HG03060 (cell line): ENCODE measurements at regions not wholly inside any gene's neighbourhood (a gene's known extent, or its start where the extent isn't known, plus 50 kb on each side); places are given as distances from the start of the nearest gene placed in this dataset.

Experiments
- ATAC-seq: cut with Tn5 transposase; IDR thresholded peaks from one replicate; pipeline ENCODE4 v1.9.1; 2021; ENCODE audit warnings: low read depth, moderate number of reproducible peaks; ENCODE audit not compliant: unreplicated experiment

DNA sequence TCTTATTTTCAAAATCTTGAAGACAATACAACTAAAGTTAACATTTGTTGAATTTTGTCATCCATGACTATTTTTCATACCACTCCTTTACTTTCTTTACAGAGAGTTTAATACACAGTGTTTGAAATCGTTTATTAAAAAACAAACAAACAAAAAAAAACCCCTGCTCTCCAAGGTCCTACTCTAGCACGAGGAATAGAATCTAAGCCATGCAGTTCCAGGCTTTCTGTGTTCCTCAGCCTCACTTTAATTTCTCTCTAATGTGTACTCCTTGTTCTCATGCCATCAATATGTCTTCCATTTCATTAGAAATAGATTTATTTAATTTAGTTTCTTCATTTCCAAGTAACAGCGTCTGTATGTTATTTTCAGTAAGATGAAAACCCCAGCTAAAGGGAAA, 381.2 kb upstream of the MC4R start:
- no peak for ATAC-seq

DNA sequence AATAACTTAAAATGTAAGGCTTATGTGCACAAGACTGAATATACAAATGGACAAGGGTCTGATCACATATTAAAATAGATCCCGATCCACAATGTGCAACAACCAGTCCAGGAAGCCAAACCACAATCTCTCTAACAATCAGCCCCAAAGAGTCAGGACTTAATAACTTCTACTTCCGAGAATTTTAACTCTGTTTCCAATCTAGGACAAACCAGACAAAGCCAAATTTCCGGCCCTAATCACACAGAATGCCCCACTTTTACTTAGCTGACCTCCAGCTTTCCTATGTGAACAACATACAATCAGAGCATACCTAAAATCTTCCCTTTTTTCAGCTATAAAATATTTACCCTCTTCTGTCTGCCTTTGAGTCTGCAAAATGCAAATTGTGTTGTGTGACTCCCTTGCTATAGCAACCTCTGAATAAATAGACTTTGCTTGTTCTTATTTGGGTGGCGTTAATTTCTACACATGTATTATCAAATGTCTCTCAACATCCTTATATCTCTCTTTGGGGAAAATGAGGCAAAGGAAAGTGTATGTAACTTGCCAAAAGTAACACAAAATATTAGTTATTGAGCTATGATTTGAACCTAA, 381.9 kb upstream of the MC4R start:
- ATAC-seq = no peak

DNA sequence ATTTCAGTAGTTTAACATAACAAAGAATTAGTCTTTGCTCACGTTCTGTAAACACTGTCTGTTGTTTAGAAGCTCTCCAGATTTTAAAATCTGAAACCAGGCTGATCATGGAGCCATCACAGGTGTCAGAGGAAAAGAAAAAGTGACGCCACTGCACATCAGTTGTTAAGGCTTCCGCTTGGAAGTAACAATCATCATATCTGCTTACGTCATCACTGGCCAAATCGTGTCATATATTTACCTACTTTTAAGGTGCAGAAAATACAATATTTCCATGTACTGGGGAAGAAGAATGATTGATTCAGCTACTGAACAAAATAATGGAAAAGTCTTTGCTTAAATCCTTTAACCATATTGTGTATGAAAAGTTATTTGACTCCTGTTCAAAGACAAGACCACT, 382.6 kb upstream of the MC4R start:
- no peak for ATAC-seq

DNA sequence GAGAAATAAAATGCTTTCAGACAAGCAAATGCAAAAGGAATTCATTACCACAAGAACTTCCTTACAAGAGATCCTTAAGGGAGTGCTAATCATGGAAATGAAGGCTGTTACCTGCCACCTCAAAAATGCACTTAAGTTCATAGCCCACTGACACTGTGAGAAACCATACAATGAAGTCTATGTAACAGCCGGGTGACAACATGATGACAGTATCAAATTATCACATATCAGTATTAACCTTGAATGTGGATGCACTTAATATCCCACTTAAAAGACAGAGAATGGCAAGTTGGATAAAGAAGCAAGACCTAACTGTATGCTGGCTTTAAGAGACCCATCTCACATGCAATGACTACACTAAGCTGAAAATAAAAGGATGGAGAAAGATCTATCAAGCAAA, 403.4 kb upstream of the MC4R start:
- no peak for ATAC-seq

DNA sequence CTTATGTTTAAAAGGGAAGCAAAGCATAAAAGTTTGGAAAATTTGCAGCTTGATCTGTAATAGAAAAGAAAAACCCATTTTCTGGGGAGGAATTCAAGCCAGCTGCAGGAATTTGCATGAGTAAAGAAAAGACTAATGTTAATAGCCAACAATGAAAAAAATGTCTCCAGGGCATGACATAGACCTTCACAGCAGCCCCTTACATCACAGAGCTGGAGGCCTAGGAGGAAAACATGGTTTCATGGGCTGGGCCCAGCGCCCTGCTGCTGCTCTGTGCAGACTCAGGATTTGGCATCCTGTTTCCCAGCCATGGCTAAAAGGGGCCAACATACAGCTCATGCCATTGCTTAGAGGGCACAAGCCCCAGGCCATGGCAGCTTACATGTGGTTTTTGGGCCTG, 411.6 kb upstream of the MC4R start:
- no peak for ATAC-seq

DNA sequence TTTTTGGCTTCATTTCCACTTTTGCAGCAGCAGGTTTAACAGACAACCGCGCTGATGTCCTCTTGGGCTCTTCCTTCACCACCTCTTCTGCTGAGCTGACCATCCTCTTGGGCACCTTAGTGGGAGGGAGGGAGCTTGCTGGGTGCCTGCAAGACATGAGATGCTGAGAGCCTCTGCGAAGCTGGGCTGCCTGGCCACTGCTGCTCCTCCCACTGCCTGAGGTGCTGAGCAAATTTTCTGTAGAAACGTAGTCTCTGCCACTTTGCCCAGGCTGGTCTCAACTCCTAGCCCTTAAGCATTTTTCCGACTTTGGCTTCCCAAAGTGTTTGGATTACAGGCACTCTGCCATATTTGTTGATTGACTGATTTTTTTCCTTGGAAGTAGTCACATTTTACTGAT, 422.2 kb upstream of the MC4R start:
- ATAC-seq = no peak

DNA sequence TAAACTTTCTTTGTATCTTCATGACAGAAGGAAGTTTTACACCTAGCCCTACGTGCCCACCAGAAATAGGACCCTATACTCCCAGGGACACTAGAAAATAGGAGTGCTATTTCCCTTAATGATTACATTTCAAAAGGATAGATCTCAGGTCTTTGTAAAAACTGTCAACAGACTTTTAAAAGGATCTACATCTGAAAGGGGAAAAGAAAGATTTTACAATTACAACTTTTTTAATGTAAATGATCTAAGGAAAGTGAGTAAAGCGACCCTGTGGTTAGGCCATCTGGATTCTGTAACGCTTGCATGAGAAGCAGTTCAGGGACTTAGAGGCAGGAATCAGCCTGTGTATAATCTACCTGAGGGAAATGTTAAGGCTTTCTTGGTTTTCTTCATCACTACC, 431.8 kb upstream of the MC4R start:
- no peak for ATAC-seq

DNA sequence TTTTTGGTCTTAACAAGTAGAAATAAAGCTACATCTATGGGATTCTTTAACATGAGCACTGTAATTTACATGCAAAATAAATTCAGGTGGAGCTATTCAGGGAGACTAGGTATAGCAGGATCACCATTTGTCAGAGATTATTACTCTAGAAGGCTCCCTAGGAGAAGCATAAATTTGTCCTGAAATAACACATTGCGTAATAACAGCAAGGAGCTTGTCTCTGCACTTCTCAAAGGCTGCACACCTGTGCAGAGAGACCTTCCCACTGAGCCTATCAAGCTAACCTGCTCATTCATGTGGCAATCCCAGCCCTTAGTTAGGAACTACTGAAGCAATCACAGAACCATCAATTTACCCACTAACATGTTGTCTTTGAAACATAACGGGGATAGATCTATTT, 437.4 kb upstream of the MC4R start:
- no peak for ATAC-seq

DNA sequence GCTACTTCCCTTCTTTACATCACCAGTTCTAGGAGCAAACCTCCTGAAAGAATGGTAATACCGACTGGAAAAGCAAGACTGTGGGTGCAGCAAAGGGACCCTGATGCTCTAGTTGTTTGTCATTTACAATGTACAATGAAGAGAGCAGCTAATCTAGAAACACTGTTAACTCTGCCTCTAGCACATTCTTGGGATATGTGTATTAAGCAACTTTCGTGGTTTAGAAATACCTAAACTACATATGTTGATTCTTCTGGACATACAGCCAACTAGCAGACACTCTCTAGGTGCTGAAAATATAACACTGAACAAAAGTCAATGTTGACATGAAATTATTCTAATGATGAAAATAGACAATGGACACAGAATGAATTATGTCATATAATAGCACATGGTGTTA, 440.3 kb upstream of the MC4R start:
- no peak for ATAC-seq

DNA sequence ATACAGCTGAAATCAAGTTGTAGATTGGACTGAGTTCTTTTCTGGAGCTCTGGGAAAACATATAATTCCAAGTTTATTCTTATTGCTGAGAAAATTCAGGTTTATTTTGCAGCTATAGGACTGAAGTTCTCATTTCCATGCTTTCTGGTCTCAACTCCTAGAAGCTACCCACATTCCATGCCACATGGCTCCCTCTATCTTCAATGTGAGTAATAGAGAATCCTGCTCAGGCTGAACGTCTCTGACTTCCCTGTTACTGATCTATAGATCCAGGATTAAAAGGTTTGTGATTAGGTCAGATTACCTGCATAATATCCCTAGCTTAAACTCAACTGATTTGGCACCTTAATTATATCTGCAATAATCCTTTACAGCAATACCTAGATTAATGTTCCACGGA, 453.8 kb upstream of the MC4R start:
- ATAC-seq = no peak

DNA sequence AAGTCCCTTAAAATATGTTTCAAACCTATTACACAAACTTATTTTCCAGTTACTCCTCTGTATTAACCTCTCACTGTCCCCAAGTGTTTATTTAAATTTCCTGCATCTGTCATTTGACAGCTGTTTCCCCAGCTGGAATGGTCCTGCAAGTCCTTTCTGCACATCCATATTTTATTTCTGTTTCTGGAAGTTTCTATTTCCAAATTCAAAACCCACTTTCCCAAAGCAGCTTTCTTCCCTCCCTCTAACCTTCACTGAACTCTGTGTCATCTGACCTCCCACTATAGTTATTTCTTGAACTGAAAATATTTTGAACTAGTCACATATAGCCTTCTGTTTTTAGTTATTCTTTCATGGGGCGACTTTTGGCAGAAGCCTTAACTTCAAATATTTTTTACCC, 459.4 kb upstream of the MC4R start:
- no peak for ATAC-seq

DNA sequence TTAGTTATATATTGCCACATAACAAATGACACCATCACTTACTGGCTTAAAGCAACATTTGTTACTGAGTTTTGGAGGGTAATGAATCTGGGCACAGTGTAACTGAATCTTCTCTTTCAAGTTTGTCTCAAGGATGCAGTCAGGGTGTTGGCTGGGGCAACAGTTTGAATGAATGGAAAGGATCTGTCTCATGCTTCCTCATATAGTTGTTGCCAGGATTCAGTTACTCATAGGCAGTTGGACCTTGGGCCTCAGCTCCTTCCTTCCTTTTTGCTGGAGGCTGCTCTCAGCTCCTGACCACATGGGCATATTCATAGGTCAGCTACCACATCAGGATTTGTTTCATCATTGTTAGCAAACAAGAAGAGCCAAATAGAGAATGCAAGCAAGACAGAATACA, 466.1 kb upstream of the MC4R start:
- no peak for ATAC-seq

DNA sequence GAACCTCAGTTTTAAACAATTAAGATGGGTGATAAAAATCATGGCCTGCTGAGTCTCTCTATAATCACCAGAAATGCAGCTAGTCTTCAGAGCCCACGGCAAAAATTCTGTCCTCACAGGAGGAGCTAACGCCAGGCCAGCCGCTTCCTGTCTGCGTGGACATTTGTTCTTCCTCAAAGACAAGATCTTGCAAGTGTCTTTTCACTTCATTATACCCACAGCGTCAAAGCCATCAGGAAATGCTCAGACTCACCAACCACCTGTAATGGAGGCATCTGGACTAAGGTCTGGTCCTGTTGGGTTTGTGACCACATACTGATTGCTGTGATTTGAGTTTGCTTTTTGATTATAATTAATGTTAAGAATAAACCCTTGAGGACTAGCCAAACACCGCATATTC, 473.8 kb upstream of the MC4R start:
- no peak for ATAC-seq

DNA sequence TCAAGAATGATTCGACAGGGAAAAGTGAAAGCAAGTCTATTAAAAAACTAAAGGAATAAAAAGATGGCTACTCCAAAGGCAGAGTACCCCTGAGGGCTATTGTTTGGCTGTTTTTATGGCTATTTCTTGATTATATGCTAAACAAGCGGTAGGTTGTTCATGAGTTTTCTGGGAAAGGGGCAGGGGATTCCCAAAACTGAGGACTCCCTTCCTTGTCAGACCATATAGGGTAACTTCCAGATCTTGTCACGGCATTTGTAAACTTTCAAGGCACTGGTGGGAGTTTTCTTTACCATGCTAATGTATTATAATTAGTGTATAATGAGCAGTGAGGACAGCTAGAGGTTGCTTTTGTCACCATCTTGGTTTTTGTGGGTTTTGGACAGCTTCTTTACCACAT, 474.9 kb upstream of the MC4R start:
- no peak for ATAC-seq

DNA sequence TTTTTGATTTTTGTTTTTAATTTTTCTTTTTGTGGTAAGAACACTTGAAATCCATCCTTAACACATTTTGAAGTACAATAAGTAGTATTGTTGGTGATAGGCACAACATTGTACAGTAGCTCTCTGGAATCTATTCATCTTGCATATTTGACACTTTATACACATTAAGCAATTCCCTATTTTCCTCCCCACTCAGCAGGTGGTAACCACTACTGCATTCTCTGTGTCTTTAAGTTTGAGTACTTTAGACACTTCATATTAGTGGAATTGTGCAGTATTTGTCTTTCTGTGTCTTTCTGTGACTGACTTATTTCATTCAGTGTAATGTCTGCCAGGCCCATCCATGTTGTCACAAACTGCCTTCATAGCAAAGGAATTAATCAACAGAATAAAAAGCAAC, 471.7 kb upstream of the CDH20 start:
- no peak for ATAC-seq

DNA sequence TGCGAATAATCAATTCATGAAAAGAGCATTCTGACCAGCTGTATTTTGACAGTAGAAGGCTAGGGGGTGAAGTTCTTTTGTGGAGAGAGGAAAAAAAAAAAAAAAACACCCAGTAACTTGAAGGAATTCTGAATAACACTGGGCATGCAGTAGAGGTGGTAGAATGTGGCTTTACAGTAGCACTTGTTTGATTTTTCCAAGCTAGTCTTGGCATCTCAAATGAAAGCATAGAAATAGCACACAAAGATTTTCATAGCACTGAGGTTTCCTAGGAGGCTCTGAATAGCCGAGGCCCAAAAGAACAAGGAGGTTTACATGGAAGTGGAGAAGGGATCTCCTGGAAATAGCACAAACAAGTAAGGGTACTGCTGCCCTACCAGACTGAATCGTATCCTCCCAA, 470.2 kb upstream of the CDH20 start:
- ATAC-seq = no peak

DNA sequence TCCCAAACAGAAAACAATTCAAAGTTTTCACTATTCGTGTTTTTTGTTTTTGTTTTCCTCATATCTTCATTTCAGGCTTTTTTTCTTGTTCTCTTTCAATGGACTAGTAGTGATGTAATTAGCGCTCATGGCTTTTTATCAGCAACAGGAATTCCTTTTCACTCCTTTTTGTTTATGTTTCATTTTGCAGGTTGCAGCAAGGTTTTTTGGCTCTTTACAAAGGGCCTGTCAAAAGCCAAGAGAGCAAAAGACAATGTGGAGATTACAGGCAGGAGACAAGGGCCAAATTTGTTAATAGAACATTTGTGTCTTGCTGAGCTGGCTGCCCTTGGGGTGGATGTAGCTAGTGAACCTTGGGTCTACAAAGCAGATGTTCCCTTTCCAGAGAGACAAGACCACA, 467.4 kb upstream of the CDH20 start:
- no peak for ATAC-seq

DNA sequence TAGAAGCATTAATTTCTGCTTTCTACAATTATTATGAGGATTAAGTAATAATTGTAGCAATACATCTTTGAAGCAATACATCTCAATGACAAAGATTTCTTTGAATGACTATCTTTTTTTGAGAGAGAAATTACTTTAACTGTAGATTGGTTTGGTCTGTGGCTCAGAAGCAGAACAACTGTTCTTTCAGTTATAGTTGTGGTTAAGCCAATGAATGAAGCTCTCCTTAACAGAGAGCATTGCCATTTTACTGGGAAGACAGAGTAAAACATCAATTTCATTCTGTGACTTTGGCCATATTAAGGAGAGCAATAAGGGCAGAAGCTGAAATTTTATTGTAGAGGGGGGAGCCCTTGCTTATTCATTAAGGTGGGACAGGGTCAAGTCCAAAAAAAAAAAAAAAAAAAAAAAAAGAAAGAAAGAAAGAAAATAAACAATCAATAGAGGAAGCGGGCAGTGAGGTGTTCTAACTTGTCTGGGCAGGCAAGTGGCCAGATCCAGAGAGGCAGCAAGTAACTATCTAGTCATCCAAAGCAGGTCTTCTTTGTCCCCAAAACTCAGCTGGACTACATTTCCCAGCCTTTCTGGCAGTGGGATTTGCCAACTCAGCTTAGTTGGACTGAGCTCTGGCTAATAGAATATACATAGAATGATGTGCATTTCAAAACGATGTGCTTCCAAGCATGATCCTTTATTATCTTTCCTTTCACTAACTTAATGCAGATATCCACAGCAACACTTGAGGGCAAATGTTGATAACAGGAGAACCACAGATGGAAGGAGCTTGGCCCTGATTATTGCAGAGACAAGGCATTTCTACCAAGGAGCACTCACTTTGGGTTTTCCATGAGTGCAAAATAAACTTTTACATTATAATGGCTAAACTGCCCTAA, 462.7 kb upstream of the CDH20 start:
- no peak for ATAC-seq

DNA sequence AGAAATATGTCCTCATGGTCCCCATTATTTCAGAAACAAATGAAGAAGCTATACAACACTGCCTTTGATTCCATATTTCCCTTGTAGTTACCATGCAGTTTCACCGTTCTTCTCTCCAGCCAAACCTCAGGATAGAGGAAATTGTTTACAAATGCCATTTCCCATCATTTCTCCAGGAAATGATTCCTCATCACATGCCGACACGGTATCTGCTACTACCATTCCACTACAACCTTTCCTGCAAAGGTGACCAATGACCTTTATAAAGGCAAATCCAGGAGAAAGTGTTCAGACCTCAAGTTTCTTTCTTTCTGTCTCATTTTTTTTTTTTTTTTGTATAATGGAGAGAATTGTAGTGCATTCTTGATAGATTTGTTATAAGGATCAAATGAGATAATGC, 460.8 kb upstream of the CDH20 start:
- ATAC-seq = no peak

DNA sequence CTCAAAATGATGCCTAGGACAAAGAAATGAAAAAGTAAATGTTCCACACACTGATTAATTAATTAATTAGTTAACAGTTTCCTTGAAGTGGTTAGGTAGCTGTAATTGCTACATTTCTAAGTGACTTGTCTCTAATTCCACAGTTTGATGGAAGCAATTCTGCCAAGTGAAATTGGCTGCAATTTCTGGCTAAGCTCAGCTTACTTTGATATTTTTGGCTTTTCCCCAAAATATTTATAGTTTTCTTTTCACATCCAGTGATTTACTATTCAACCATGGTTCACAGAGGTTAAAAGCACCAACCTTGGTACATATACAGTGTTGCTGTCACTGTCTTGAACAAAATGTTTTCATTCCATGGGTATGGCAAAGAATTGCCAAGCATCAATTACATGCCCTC, 459.5 kb upstream of the CDH20 start:
- no peak for ATAC-seq

DNA sequence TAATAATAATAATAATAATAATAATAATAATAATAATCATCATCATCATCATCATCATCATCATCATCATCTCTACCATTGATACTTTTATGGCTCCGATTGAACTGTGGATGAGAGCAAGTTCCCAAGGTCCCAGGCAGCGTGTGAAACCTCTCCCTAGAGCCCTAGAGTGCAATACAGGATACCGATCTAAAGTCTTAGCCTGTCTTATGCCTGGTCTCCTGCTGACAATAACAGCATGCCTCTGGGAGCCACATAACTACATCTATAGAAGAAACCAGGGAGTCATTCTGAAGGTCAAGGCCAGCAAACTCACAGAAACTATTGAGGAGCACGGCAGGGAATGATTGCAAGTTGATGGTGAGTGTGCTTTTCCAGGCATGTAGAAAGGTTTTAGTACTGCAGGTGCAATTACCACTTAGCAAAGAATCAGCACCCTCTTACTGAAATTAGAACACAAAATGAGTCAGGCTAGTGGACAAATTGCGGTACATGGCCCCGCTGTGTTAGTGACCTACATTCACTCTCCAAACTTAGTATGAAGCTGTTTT, 457.2 kb upstream of the CDH20 start:
- ATAC-seq = no peak

DNA sequence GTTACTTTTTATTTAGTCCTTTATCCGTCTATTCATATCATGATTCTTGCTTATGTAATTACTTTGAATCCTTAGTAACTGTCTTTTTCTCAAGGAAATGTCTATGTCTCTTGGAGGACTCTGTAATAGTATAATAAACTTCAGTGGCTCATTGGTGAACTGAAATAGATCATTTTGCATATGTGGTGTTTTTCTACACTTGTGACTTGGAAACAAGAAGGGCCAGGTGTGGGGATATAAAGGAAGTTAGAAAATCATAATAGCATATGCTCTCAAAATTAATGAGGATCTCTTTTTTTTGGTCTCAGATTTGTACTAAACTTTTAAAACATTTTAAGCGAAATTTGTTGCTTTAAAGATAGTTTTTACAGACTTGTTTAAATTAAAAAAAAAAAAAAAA, 453.0 kb upstream of the CDH20 start:
- ATAC-seq = no peak
